Osteoblast (primary cell): ENCODE measurements at regions not wholly inside any gene's neighbourhood (a gene's known extent, or its start where the extent isn't known, plus 50 kb on each side); places are given as distances from the start of the nearest gene placed in this dataset.

ENCODE experiments used
- DNase-seq: peaks from one replicate; pipeline ENCODE4 v3.0.0; 2011; ENCODE audit warnings: low spot score, mixed read lengths; ENCODE audit not compliant: insufficient read length; ENCODE audit errors: missing footprints
- H2AFZ ChIP-seq: 2 replicates; pipeline ENCODE4 v1.6.0; 2011; ENCODE audit warnings: mild to moderate bottlenecking, low read length
- H3K27ac ChIP-seq: 2 replicates; pipeline ENCODE4 v1.5.1; 2011; ENCODE audit warnings: mild to moderate bottlenecking, low read depth, low read length, moderate library complexity
- H3K27me3 ChIP-seq: 2 replicates; pipeline ENCODE4 v1.6.0; 2012; ENCODE audit warnings: mild to moderate bottlenecking, control low read depth, inconsistent platforms, low read length, moderate library complexity; ENCODE audit not compliant: insufficient read depth
- H3K36me3 ChIP-seq: 2 replicates; pipeline ENCODE4 v1.5.1; 2011; ENCODE audit warnings: mild to moderate bottlenecking, low read length, control low read depth, moderate library complexity; ENCODE audit not compliant: insufficient read depth
- H3K4me1 ChIP-seq: 2 replicates; pipeline ENCODE4 v1.5.1; 2011; ENCODE audit warnings: mild to moderate bottlenecking, low read length, control low read depth, moderate library complexity; ENCODE audit not compliant: insufficient read depth
- H3K4me2 ChIP-seq: 2 replicates; pipeline ENCODE4 v1.6.0; 2011; ENCODE audit warnings: mild to moderate bottlenecking, low read length; ENCODE audit not compliant: insufficient read depth
- H3K4me3 ChIP-seq: fragments of 200-600 bp; sonication (generic); 3 replicates; pipeline ENCODE4 v1.5.1; 2012; ENCODE audit warnings: mild to moderate bottlenecking, low read length, inconsistent platforms; ENCODE audit not compliant: insufficient read depth
- H3K79me2 ChIP-seq: 2 replicates; pipeline ENCODE4 v1.6.0; 2012; ENCODE audit warnings: mild to moderate bottlenecking, low read length, control low read depth, inconsistent platforms; ENCODE audit not compliant: insufficient read depth
- H3K9me3 ChIP-seq: 2 replicates; pipeline ENCODE4 v1.5.1; 2011; ENCODE audit warnings: low read depth, low read length, control low read depth
- H4K20me1 ChIP-seq: 2 replicates; pipeline ENCODE4 v1.6.0; 2012; ENCODE audit warnings: mild to moderate bottlenecking, low read length, control low read depth; ENCODE audit not compliant: insufficient read depth
- TF ChIP-seq, protein P1 (sequence below): IDR thresholded peaks from 2 replicates; pipeline ENCODE4 v1.5.1; 2011; ENCODE audit warnings: mild to moderate bottlenecking, low read depth, low read length, moderate library complexity; ENCODE audit errors: extremely low read depth

DNA sequence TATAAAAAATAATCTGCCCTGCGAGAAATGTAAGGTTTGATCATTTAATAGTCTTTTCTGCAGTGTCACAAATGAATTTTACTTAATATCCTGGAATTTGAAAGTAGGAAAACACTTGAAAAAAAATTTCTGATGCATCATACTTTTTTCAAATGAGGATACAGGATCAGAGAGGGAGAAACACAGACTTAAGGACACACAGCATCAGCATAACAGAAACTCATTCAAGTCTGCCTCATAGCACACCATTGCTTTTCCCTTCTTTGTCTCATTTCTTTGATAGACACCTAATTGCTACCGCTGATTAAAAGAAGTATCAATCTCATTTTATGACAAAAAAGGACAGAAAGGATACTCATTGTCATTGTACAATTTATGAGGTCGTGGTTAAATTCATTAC, 319.0 kb downstream of the TMEM114 start:
- H3K27ac ChIP-seq, result no peak overlapping the region
- no peaks in the 10 kb centered on the region for H3K9me3 ChIP-seq
- no peak overlapping the region for H3K4me3 ChIP-seq
- H3K79me2 ChIP-seq, result no peaks in the 10 kb centered on the region
- no peaks in the 10 kb centered on the region for H3K27me3 ChIP-seq
- no peak overlapping the region for H3K4me2 ChIP-seq
- H3K36me3 ChIP-seq, result no peaks in the 10 kb centered on the region
- no peak for DNase-seq
- no peaks in the 10 kb centered on the region for H4K20me1 ChIP-seq
- no peaks in the 10 kb centered on the region for H3K4me1 ChIP-seq
- H2AFZ ChIP-seq, result no peak overlapping the region
- TF ChIP-seq, protein P1, sequence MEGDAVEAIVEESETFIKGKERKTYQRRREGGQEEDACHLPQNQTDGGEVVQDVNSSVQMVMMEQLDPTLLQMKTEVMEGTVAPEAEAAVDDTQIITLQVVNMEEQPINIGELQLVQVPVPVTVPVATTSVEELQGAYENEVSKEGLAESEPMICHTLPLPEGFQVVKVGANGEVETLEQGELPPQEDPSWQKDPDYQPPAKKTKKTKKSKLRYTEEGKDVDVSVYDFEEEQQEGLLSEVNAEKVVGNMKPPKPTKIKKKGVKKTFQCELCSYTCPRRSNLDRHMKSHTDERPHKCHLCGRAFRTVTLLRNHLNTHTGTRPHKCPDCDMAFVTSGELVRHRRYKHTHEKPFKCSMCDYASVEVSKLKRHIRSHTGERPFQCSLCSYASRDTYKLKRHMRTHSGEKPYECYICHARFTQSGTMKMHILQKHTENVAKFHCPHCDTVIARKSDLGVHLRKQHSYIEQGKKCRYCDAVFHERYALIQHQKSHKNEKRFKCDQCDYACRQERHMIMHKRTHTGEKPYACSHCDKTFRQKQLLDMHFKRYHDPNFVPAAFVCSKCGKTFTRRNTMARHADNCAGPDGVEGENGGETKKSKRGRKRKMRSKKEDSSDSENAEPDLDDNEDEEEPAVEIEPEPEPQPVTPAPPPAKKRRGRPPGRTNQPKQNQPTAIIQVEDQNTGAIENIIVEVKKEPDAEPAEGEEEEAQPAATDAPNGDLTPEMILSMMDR, result no peak

DNA sequence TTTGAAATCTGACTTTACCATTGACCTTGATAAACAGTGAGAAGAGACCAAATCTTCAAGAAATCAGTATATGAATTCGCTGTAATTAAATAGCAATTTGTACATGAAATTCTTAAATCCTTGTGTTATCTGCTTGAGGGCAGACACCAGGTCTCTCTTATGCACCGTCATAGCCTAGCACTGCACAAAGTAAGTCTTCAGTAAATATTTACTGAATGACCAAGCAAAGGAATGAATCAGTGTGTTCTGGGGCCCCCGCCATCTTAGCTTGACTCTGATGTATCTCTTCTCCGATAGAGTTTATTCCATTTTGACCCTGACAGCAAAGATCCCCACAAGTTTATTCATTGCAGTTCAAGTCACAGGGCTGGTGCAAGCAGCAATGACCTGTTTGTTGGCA, 328.0 kb downstream of the TMEM114 start:
- no peak overlapping the region for H3K27ac ChIP-seq
- no peak overlapping the region for H3K4me3 ChIP-seq
- H3K4me2 ChIP-seq, result no peak overlapping the region
- H3K79me2 ChIP-seq, result no peaks in the 10 kb centered on the region
- no peaks in the 10 kb centered on the region for H3K36me3 ChIP-seq
- H3K9me3 ChIP-seq, result no peaks in the 10 kb centered on the region
- no peaks in the 10 kb centered on the region for H4K20me1 ChIP-seq
- H3K4me1 ChIP-seq, result no peaks in the 10 kb centered on the region
- H2AFZ ChIP-seq, result no peak overlapping the region
- no peaks in the 10 kb centered on the region for H3K27me3 ChIP-seq
- TF ChIP-seq, protein P1, result no peak
- no peak for DNase-seq

DNA sequence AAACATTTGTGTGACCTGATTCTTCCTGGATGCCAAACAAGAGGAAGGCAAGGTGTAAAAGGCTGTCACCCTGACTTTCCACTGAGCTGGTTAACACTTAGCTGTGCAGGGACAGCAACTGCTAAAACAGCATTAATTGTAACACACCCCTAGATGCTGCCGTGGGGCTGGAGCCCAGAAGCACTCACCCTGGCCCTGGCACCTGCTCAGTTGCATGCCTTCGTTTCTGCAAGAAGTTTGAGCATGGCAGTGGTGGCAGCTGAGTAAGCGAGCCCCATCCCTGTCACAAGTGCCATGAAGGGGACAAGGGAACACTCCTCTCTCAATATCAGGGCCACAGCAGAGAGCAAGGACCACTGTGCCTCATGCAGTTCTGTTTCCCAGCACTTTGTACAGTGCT, 330.2 kb downstream of the TMEM114 start:
- Histone ChIP-seq H2AFZ (no peak overlapping the region), H4K20me1 (no peaks in the 10 kb centered on the region)
- TF ChIP-seq, protein P1, result no peak

DNA sequence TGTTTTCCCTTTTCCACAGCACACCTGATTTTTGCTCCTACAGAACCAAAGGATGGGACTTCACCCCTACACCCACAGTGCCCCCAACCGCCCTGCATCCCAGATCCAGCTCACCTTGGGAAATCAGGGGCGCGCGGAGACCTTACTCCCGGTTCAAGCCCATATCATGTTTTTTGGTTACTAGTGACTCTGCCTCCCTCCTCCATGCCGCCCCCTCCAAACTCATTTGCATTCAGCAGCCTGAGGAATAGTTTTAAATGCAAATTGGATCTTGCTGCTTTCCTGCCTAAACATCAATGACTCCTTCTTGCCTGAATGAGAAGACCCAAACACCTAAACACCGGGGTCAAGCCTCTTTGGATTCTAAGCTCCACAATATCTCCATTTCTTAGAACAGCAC, 331.8 kb downstream of the TMEM114 start:
- no peaks in the 10 kb centered on the region for H3K9me3 ChIP-seq
- no peak overlapping the region for H2AFZ ChIP-seq
- no peak overlapping the region for H3K4me3 ChIP-seq
- TF ChIP-seq, protein P1, result no peak
- H3K27ac ChIP-seq, result no peak overlapping the region
- no peak for DNase-seq
- no peaks in the 10 kb centered on the region for H3K27me3 ChIP-seq
- no peaks in the 10 kb centered on the region for H3K36me3 ChIP-seq
- no peaks in the 10 kb centered on the region for H3K79me2 ChIP-seq
- H4K20me1 ChIP-seq, result no peaks in the 10 kb centered on the region
- H3K4me2 ChIP-seq, result no peak overlapping the region
- H3K4me1 ChIP-seq, result no peaks in the 10 kb centered on the region

More for the DNA sequence above, 330.2 kb downstream of the TMEM114 start:
- DNase-seq, result no peak
- no peaks in the 10 kb centered on the region for H3K9me3 ChIP-seq
- no peak overlapping the region for H3K4me3 ChIP-seq
- H3K27me3 ChIP-seq, result no peaks in the 10 kb centered on the region
- no peak overlapping the region for H3K4me2 ChIP-seq
- no peaks in the 10 kb centered on the region for H3K36me3 ChIP-seq
- H3K27ac ChIP-seq, result no peak overlapping the region
- H3K79me2 ChIP-seq, result no peaks in the 10 kb centered on the region
- no peaks in the 10 kb centered on the region for H3K4me1 ChIP-seq
